ENCODE measurements at regions not wholly inside any gene's neighbourhood (a gene's known extent, or its start where the extent isn't known, plus 50 kb on each side); places are given as distances from the start of the nearest gene placed in this dataset.

DNA sequence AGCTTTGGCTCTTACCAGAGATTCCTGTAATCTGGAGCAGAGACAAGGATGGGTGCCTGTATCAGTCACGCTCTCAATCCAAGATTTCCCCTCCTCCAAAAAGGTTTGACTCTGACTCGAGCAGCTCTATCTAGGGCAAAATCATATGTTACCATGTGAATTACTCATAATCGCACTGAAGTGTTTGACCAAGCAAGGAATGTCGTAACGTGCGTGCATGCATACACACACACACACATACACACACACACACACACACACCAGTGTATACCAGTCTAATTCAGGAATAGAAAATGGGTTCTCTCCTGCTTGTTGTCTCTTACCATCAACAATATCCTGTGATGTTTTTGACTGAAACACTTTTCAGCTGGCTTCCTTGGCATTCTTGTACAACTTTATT, 835.1 kb downstream of the KCNJ2 start:
- no peak for TF ChIP-seq POLR2A (IDR thresholded peaks at IDR 0.05)
- TF ChIP-seq, protein P1, sequence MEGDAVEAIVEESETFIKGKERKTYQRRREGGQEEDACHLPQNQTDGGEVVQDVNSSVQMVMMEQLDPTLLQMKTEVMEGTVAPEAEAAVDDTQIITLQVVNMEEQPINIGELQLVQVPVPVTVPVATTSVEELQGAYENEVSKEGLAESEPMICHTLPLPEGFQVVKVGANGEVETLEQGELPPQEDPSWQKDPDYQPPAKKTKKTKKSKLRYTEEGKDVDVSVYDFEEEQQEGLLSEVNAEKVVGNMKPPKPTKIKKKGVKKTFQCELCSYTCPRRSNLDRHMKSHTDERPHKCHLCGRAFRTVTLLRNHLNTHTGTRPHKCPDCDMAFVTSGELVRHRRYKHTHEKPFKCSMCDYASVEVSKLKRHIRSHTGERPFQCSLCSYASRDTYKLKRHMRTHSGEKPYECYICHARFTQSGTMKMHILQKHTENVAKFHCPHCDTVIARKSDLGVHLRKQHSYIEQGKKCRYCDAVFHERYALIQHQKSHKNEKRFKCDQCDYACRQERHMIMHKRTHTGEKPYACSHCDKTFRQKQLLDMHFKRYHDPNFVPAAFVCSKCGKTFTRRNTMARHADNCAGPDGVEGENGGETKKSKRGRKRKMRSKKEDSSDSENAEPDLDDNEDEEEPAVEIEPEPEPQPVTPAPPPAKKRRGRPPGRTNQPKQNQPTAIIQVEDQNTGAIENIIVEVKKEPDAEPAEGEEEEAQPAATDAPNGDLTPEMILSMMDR (IDR thresholded peaks at IDR 0.05): no peak
- no peak overlapping the region for H3K27ac ChIP-seq
- H3K36me3 ChIP-seq: no peaks in the 10 kb centered on the region
- H3K4me3 ChIP-seq: no peak overlapping the region
- no peaks in the 10 kb centered on the region for H3K9me3 ChIP-seq
- DNase-seq: no peak
- no peaks in the 10 kb centered on the region for H3K4me1 ChIP-seq
- no peaks in the 10 kb centered on the region for H3K27me3 ChIP-seq
- intact Hi-C loops (cut with DNase I; ENCODE audit: low total_unique reads): no loop called here

DNA sequence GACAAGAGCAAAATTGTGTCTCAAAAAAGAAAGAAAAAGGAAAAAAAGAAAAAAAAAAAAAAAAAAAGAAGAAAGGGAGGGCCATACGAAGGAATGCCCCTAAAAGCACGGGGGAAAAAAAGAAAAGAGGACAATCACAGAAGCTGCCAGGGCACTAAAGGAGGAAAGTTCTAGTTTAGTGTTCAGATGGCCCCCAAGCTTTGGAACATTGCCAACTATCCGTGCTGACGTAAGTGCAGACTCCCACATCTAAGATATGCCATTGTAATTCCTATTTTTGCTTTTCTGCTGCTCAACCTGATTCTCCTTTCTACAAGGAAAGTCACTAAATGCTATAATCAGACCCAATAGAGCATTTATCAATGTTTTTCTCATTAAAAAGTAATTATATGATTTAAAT, 842.1 kb downstream of the KCNJ2 start:
- H3K9me3 ChIP-seq: no peaks in the 10 kb centered on the region
- intact Hi-C loops (cut with DNase I; ENCODE audit: low total_unique reads): no loop called here
- no peaks in the 10 kb centered on the region for H3K27me3 ChIP-seq
- no peaks in the 10 kb centered on the region for H3K36me3 ChIP-seq
- no peak for DNase-seq
- H3K4me1 ChIP-seq: no peaks in the 10 kb centered on the region
- TF ChIP-seq POLR2A (IDR thresholded peaks at IDR 0.05): no peak
- TF ChIP-seq, protein P1 (IDR thresholded peaks at IDR 0.05): no peak
- H3K4me3 ChIP-seq: no peak overlapping the region
- no peak overlapping the region for H3K27ac ChIP-seq

DNA sequence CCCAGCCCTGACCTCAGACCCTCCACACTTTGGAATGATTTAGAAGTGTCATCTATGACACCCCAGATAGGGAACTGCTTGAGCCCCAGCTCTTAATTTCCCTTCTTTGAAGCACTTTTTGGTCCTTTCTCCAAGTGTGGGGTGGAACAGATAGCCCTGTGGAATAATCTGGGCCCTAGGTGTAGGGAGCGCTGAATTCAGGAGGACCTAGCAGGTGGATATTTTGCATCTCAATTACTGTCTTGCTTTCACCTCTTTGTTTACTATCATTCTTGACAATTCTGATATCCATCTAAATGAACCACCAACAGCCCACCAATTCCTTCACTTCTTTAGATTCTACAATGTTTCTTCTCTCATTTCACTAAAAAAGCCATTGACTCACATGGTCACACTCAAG, 850.4 kb downstream of the KCNJ2 start:
- no peak overlapping the region for H3K27ac ChIP-seq
- no peaks in the 10 kb centered on the region for H3K4me1 ChIP-seq
- no peaks in the 10 kb centered on the region for H3K27me3 ChIP-seq
- no peaks in the 10 kb centered on the region for H3K9me3 ChIP-seq
- no peak for TF ChIP-seq POLR2A (IDR thresholded peaks at IDR 0.05)
- TF ChIP-seq, protein P1 (IDR thresholded peaks at IDR 0.05): no peak
- no peak for DNase-seq
- intact Hi-C loops (cut with DNase I; ENCODE audit: low total_unique reads): no loop called here
- H3K36me3 ChIP-seq: no peaks in the 10 kb centered on the region
- H3K4me3 ChIP-seq: no peak overlapping the region

DNA sequence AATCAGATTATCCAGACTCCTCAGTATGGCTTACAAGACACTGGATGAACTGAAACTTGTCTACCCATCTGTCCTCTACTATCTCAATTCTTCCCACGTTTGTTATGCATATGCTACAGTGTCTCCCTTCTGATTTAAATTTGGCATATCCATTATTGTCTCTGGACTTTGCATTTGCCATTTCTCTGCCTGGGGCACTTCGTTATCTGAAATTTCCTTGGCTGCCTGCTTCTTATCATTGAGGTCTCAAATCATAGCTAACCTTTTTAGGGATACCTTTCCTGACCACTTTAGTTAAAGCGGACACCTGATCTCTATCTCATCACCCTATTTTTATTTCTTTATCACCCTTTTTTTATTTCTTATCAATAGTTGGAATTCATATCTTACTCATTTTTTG, 853.4 kb downstream of the KCNJ2 start:
- H3K4me3 ChIP-seq: no peak overlapping the region
- no peaks in the 10 kb centered on the region for H3K4me1 ChIP-seq
- no peaks in the 10 kb centered on the region for H3K9me3 ChIP-seq
- intact Hi-C loops (cut with DNase I; ENCODE audit: low total_unique reads): no loop called here
- no peak for DNase-seq
- H3K27me3 ChIP-seq: no peaks in the 10 kb centered on the region
- H3K36me3 ChIP-seq: no peaks in the 10 kb centered on the region
- H3K27ac ChIP-seq: no peak overlapping the region
- TF ChIP-seq POLR2A (IDR thresholded peaks at IDR 0.05): no peak
- TF ChIP-seq, protein P1 (IDR thresholded peaks at IDR 0.05): no peak

DNA sequence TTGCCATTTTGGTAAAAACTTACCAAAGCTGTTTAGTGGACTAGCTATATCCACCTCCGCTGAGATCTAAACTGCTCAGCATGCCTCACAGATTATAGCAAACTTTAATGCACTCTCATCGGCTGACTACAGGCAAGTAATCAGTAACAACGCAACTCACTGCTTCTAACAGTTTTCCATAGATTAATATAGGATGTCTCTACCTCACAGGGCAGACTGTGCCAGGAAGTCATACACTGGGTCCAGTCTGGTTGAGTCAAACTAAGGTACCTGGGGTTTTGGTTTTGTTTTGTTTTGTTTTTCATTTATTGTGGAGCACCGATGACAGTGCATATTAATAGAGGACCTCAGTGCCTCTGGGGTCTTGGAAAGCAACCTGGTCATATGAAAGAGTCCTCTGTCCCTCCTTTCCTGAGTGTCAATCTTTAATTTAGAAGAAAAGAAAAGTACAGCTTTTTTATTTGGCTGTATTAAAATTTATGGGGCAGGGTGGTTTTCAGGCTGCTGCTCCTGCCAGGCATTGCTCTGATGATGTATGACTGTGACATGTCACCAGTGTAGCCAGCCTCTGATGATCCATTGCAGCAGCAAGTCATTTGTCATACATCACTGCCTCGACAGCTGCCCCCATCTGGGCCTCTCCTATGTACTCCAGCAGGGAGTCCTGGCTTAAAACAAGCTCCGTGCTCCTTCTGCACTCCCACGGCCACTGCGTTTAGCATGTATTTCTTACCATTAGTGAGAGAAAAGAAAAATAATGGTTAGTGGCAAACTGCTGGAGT, 854.1 kb downstream of the KCNJ2 start:
- intact Hi-C loops (cut with DNase I; ENCODE audit: low total_unique reads): no loop called here
- DNase-seq: no peak
- H3K9me3 ChIP-seq: no peaks in the 10 kb centered on the region

More for the DNA sequence above, 854.1 kb downstream of the KCNJ2 start:
- H3K4me3 ChIP-seq: no peak overlapping the region
- no peaks in the 10 kb centered on the region for H3K27me3 ChIP-seq
- no peaks in the 10 kb centered on the region for H3K4me1 ChIP-seq
- H3K36me3 ChIP-seq: no peaks in the 10 kb centered on the region
- no peak overlapping the region for H3K27ac ChIP-seq
- no peak for TF ChIP-seq POLR2A (IDR thresholded peaks at IDR 0.05)
- TF ChIP-seq, protein P1 (IDR thresholded peaks at IDR 0.05): no peak

Measured in uterus (tissue), 3 donors.